IMR-90 (cell line): ENCODE measurements at regions not wholly inside any gene's neighbourhood (a gene's known extent, or its start where the extent isn't known, plus 50 kb on each side); places are given as distances from the start of the nearest gene placed in this dataset.

ENCODE experiments used
- ATAC-seq: fragments of 200-7000 bp; cut with Tn5 transposase; 2 replicates; pipeline ENCODE4 v1.9.1; 2020; ENCODE audit warnings: low read depth, mild to moderate bottlenecking, moderate library complexity
- BruUV-seq: library from RNA; stranded (reverse); fragments of 400-500 nt; replicated peaks from 2 replicates; lab custom pipeline; 2021; lab: Mats Ljungman, UMichigan
- CTCF ChIA-PET: fragments of 300-600 bp; formaldehyde crosslinking; extraction: SDS; loops from one replicate; lab custom pipeline; 2021; ENCODE audit warnings: antibody characterized with exemption; lab: Yijun Ruan, JAX
- POLR2A ChIA-PET: fragments of 300-600 bp; sonication (Branson Sonifier 250); formaldehyde crosslinking; loops from one replicate; lab custom pipeline; 2022; ENCODE audit warnings: antibody characterized with exemption; ENCODE audit not compliant: unreplicated experiment; lab: Charles Lee
- DNase-seq: peaks from one replicate; pipeline ENCODE4 v3.0.0; 2013
- H2AFZ ChIP-seq: replicated peaks from 2 replicates; pipeline ENCODE3; 2013; ENCODE audit warnings: low read length, mild to moderate bottlenecking; ENCODE audit not compliant: poor library complexity
- H2AK5ac ChIP-seq: 2 replicates; pipeline ENCODE4 v1.6.1; 2013; ENCODE audit warnings: low read depth, low read length, inconsistent platforms
- H2AK9ac ChIP-seq: replicated peaks from 2 replicates; pipeline ENCODE3; 2013; ENCODE audit warnings: mild to moderate bottlenecking, low read depth, low read length, moderate library complexity; ENCODE audit not compliant: poor library complexity
- H2BK120ac ChIP-seq: 2 replicates; pipeline ENCODE4 v1.6.1; 2013; ENCODE audit warnings: low read depth, low read length, inconsistent platforms
- H2BK15ac ChIP-seq: 3 replicates; pipeline ENCODE4 v1.6.1; 2013; ENCODE audit warnings: low read depth, low read length, inconsistent platforms
- H2BK20ac ChIP-seq: 2 replicates; pipeline ENCODE4 v1.6.1; 2013; ENCODE audit warnings: low read depth, mild to moderate bottlenecking, inconsistent platforms, low read length, moderate library complexity
- H2BK5ac ChIP-seq: 2 replicates; pipeline ENCODE4 v1.6.1; 2013; ENCODE audit warnings: mild to moderate bottlenecking, low read depth, low read length, inconsistent platforms; ENCODE audit not compliant: poor library complexity, severe bottlenecking
- H3K14ac ChIP-seq: replicated peaks from 2 replicates; pipeline ENCODE4 v1.6.1; 2013; ENCODE audit warnings: low read depth, low read length, inconsistent platforms
- H3K18ac ChIP-seq: 2 replicates; pipeline ENCODE4 v1.6.1; 2013; ENCODE audit warnings: low read depth, low read length, control low read depth
- H3K23ac ChIP-seq: 2 replicates; pipeline ENCODE4 v1.6.1; 2013; ENCODE audit warnings: low read depth, low read length, inconsistent platforms
- H3K27ac ChIP-seq: 2 replicates; pipeline ENCODE4 v1.5.1; 2013; ENCODE audit warnings: mild to moderate bottlenecking, control low read depth, low read length; ENCODE audit not compliant: insufficient read depth
- H3K27me3 ChIP-seq: 2 replicates; pipeline ENCODE4 v1.6.1; 2013; ENCODE audit warnings: low read length; ENCODE audit not compliant: control insufficient read depth, insufficient read depth
- H3K36me3 ChIP-seq: 2 replicates; pipeline ENCODE4 v1.6.1; 2013; ENCODE audit warnings: low read length, mixed read lengths; ENCODE audit not compliant: control insufficient read depth, insufficient read depth
- H3K4ac ChIP-seq: 2 replicates; pipeline ENCODE4 v1.6.1; 2013; ENCODE audit warnings: low read depth, low read length, inconsistent platforms
- H3K4me1 ChIP-seq: 2 replicates; pipeline ENCODE4 v1.6.1; 2013; ENCODE audit warnings: low read length, mixed read lengths; ENCODE audit not compliant: control insufficient read depth, insufficient read depth
- H3K4me2 ChIP-seq: 2 replicates; pipeline ENCODE4 v1.6.1; 2013; ENCODE audit warnings: low read depth, mild to moderate bottlenecking, control low read depth, low read length, moderate library complexity
- H3K4me3 ChIP-seq: 2 replicates; pipeline ENCODE4 v1.5.1; 2013; ENCODE audit warnings: low read depth, mild to moderate bottlenecking, control low read depth, low read length, moderate library complexity; ENCODE audit not compliant: insufficient read depth
- H3K56ac ChIP-seq: 2 replicates; pipeline ENCODE4 v1.6.1; 2013; ENCODE audit warnings: low read length, inconsistent platforms; ENCODE audit not compliant: insufficient read depth; ENCODE audit errors: extremely low read depth
- H3K79me1 ChIP-seq, 2 experiments: 2 replicates each; pipeline ENCODE4 v1.6.1; 2013; ENCODE audit warnings: low read length in 2 of 2, inconsistent platforms in 1 of 2, low read depth in 1 of 2
- H3K9ac ChIP-seq: 2 replicates; pipeline ENCODE4 v1.6.1; 2013; ENCODE audit warnings: low read depth, low read length, control low read depth
- H3K9me1 ChIP-seq: 2 replicates; pipeline ENCODE4 v1.6.1; 2013; ENCODE audit warnings: low read length, inconsistent platforms; ENCODE audit not compliant: insufficient read depth
- H3K9me3 ChIP-seq: 2 replicates; pipeline ENCODE4 v1.6.1; 2013; ENCODE audit warnings: low read length; ENCODE audit not compliant: control insufficient read depth, insufficient read depth
- H4K20me1 ChIP-seq: 2 replicates; pipeline ENCODE4 v1.6.1; 2013; ENCODE audit warnings: low read length, inconsistent platforms; ENCODE audit not compliant: insufficient read depth
- H4K5ac ChIP-seq: 2 replicates; pipeline ENCODE4 v1.6.1; 2013; ENCODE audit warnings: mild to moderate bottlenecking, low read depth, low read length, control low read depth
- H4K8ac ChIP-seq, 2 experiments: 2 replicates each; pipeline ENCODE4 v1.6.1; 2013; ENCODE audit warnings: low read depth in 2 of 2, low read length in 2 of 2, control low read depth in 1 of 2, inconsistent platforms in 1 of 2
- H4K91ac ChIP-seq: 2 replicates; pipeline ENCODE4 v1.6.1; 2013; ENCODE audit warnings: low read depth, low read length, inconsistent platforms; ENCODE audit not compliant: insufficient read depth
- FOS ChIP-seq: fragments of 150-350 bp; IDR thresholded peaks from 2 replicates; pipeline ENCODE4 v1.6.1; 2016; ENCODE audit warnings: low read depth, low read length
- WGBS, 2 experiments: methylation state at CpG; one replicate each; pipeline versions ENCODE4 v1.1.5 to v1.1.7; 2013; ENCODE audit warnings: missing lambda C conversion rate in 2 of 2; ENCODE audit not compliant: insufficient read length in 1 of 2; ENCODE audit errors: extremely low coverage in 2 of 2; 5-methylcytosine and 5-hydroxymethylcytosine counted together
- dilution Hi-C: fragments of 300-500 bp; cut with HindIII; formaldehyde crosslinking; loops from one replicate; pipeline ENCODE4 v1.14.3; 2018; ENCODE audit warnings: low sequenced_read_pairs; ENCODE audit not compliant: unreplicated experiment
- in situ Hi-C: fragments of 300-500 bp; cut with MboI; formaldehyde crosslinking; loops from 3 replicates; pipeline ENCODE4 v1.14.3; 2019; ENCODE audit warnings: low sequenced_read_pairs, inconsistent platforms, mixed read lengths
- intact Hi-C: fragments of 100-400 bp; cut with micrococcal nuclease; formaldehyde crosslinking; loops from 2 replicates; pipeline ENCODE4 v1.10.0; 2022

- Histone ChIP-seq H3K4ac (no peak overlapping the region), H3K79me1 (no peaks in the 10 kb centered on the region), H2BK5ac (no peak overlapping the region), H4K8ac (no peak overlapping the region), H3K56ac (no peak overlapping the region), H3K4me1 (no peaks in the 10 kb centered on the region), H2BK15ac (no peak overlapping the region), H3K14ac (no peak overlapping the region), H2AFZ (no peak overlapping the region), H2AK9ac (no peak overlapping the region), H3K4me3 (no peak overlapping the region), H3K27ac (no peak overlapping the region), H3K9me1 (no peaks in the 10 kb centered on the region), H3K9me3 (0 out of 2 replicates have a peak, but pooled peaks cover 2% of the 10 kb centered on the region), H4K20me1 (no peaks in the 10 kb centered on the region), H4K5ac (no peak overlapping the region), H3K23ac (no peak overlapping the region), H3K36me3 (no peaks in the 10 kb centered on the region), H3K18ac (no peak overlapping the region), H3K27me3 (no peaks in the 10 kb centered on the region), H3K4me2 (no peak overlapping the region), H4K91ac (no peak overlapping the region), H2BK20ac (no peak overlapping the region), H2BK120ac (no peak overlapping the region), H3K9ac (no peak overlapping the region), H2AK5ac (no peak overlapping the region)
- TF ChIP-seq FOS: no peak
- no peak for ATAC-seq
- in situ Hi-C loops: no loop called here
- DNase-seq: no peak
- ChIA-PET CTCF (no interaction called here), POLR2A (no interaction called here)
- no TSS peak for BruUV-seq
- intact Hi-C loops: no loop called here
- dilution Hi-C loops: no loop called here
- no CpG with 5 or more reads among the region's 4 CpGs for WGBS, 2 experiments
Measured at GRCh38 chr16:58904291-58904690, 170.2 kb upstream of the GOT2 start.
